MV-4-11 (cell line): ENCODE measurements at regions not wholly inside any gene's neighbourhood (a gene's known extent, or its start where the extent isn't known, plus 50 kb on each side); places are given as distances from the start of the nearest gene placed in this dataset.
"Not testable (repeated sequence)": the region's sequence is repeated elsewhere in the genome, so short reads cannot be mapped to it uniquely, and the experiment has no call there.

Source experiments
- DNase-seq: peaks from one replicate; lab custom pipeline; 2025; lab: John Stamatoyannopoulos, UW

DNA sequence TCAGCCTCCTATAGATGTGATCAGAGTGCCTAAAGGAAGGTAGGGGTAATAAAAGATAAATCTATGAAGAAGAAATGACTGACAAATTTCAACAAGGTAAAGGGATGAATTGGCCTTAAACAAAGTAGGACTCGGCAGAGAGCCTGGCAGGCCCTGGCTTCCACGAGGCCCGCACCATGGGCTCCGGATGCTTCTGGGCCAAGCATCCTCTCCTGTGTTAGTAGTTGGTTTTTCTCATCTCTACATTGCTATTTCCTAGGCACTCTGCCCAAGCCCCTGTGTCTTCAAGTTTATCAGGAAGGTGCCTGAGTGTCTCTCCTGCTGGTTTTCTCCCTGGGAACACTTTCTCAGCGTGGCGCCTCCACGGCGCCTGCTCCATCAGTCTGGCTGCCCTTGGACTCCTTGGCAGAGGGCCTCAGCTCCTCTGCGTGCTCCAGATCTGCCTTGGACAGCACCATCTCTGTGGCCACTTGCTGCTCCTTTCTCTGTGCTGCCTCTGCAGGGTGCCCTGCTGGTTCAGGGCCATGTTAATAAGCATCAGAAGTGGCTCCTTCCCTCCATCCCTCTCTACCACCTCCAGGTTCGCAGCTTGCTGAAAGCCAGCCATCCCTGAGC lies 413.3 kb upstream of the DPP6 start:
- no peak for DNase-seq

DNA sequence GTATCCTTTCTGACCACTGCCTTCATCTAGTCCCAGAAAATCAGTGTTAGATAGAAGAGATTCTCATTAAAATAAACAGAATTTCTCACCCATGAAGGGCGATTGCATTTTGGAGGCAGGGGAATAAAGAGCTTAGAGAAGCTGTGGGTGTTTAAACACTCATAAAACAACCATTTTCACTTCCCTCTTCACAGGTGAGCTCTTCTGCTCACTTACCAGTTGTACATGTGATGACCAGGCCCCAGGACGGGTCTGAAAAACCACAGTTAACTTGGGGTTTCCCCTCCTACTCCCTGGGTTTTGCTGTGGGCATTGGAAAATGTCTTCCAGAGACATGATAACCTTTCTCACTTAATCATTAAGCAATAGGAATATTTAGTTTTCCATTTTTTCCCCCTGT lies 411.6 kb upstream of the DPP6 start:
- no peak for DNase-seq

DNA sequence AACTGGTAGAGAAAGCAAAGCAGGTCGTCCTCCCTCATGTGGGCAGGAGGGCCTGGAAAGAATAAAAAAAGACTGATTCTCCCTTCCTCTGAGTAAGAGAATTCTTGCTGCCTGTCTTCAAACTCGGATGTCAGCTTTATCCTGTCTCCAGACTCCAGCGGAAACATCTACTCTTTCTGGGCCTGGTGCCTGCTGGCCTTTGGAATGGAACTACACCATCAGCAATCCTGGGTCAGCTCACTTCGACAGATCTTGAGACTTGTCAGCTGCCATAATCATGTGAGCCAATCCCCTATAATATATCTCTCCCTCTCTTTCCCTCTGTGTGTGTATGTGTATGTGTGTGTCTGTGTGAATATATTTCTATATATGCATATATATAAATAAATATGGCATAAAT lies 411.0 kb upstream of the DPP6 start:
- DNase-seq, result no peak

DNA sequence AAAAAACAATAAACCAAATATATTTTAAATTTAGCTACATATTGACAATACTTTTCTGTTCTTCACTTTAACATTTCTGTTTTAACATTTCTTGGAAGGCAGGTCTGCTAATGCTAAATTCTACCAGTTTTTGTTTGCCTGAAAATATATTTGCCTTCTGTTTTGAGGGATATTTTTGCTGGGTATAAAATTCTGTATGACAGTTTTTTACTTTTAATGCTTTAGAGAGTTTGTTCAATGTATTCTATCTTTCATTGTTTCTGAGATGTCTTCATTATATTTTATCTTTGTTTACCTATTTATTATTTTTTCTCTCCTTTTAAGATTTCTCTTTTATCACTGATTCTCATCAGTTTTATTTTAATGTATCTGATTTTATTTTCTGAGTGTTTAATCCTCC lies 409.2 kb upstream of the DPP6 start:
- DNase-seq, result no peak

DNA sequence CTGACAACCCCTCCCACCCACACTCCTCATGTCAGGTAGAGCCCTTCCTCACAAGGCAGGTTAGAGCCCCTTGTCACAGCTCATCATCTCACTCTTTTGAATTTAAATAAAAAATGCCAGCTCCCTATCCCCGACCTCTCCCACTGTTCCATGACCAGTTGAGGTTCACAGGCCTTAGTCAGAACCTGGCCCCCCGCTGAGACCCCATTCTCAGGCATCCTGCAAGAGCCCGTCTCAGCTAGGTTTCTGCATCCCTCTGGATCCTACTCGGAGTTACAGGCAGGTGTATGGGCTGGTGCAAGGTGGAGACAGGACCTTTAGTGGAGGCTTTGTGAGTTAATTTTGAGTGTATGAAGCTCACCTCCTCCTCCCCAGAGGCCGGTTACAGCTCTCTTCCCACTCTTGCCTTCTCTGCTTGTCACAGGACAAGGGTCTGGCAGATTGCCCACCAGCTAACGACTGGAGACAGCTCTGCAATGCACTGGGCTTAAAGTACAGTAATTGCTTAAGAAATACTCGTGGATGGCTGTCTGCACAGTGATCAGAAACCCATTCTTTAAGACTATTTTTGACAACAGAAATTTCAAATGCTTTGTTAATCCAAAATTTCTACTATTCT lies 394.9 kb upstream of the DPP6 start:
- no peak for DNase-seq

DNA sequence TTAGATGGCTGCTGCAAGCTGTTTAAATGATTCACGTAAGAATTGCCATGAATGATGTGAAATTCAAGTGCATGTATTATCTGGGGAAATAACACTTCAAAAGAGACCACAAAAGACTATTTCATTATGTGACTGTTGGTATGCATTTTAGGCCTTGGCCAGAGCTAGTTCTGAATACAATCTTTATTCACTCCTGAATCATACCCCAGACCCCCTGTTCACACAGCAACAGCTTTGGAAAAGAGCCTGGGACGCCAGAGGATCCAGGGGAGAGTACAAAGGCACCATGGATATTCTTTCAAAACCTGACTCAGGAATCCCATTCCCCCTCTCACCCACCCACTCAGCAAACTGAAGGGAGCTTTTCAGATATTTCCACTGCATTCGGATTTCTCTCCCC lies 377.1 kb upstream of the DPP6 start:
- DNase-seq, result no peak

DNA sequence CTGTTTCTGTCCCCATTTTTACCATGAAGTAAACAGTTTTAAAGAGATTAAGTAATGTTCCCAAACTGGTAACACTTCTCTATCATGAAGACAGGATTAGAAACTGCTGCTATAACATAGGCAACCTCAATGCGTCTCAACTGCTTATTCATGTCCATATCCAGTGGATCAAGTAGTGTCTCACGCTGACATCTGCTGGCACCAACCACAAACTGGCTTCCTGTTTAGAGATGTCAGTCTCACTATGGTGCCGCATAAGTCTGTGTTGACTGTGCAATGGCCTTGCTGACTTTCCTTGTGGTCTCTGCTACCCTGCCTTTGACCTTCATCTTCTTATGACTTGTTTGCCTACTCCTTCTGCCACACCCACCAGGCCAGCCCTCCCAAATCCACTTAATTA lies 369.6 kb upstream of the DPP6 start:
- DNase-seq, result peak; percentile 86

DNA sequence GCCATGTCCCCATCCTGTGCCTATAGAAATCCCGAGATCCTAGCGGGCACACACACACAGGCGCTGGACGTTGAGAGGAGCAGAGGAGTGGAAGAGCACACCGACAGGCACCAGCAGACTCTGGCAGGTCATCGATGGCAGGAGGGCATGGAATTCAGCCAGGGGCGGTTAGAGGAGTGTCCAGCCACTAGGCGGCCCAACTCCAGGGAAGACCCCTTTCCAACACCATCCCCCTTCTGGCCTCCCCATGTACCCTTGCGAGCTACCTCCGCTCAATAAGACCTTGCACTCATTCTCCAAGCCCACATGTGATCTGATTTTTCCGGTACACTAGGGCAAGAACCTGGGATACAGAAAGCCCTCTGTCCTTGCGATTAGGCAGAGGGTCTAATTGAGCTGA lies 356.0 kb upstream of the DPP6 start:
- no peak for DNase-seq

DNA sequence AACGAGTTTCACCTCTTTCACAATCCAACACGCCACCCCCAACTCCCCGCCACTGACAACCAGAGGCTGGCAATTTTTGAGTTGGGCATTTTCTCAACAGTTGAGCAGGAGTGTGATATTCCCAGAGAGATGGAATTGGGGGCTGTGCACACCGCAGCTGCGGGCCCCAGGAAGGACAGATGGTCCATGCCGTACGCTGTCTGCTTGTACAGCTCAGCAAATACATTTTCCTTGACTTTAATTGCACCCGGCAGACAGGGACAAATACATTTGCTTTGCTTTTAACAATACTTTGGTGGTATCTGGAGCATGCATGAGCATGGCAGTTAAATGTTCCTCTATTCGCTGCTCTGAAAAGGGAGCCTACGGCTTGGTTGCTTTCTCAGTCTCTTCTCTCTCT lies 354.2 kb upstream of the DPP6 start:
- no peak for DNase-seq

DNA sequence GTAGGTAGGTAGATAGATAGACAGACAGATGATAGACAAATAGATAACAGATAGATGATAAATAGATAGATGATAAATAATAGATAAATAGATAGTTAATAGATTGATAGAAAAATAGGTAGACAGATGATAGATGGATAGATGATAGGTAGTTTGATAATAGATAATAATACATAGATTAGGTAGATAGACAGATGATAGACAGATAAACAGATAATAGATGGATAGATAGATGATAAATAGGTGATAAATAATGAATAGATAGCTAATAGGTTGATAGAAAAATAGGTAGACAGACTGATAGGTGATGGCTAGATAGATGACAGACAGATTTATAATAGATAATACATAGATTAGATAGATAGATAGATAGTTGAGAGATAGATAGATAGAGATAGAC lies 350.5 kb upstream of the DPP6 start:
- no peak for DNase-seq

DNA sequence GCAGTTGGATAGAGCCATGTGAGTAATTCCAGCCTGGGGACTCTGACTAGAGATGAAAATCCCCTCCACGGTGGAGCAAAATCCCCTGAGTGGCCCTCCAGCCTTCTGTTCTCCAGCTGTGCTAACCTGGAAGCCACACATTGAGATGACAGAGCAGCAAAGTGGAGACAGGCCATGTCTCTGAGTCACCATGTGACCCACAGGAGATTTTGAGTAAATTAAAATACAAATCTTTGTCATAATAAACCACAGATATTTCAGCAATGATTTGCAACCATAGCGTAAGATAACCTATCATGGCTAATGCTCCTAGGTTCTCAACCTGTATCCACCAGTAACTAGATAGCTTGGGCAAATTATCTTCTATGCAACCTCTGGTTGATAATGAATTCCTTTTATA lies 328.3 kb upstream of the DPP6 start:
- not testable (repeated sequence) for DNase-seq

DNA sequence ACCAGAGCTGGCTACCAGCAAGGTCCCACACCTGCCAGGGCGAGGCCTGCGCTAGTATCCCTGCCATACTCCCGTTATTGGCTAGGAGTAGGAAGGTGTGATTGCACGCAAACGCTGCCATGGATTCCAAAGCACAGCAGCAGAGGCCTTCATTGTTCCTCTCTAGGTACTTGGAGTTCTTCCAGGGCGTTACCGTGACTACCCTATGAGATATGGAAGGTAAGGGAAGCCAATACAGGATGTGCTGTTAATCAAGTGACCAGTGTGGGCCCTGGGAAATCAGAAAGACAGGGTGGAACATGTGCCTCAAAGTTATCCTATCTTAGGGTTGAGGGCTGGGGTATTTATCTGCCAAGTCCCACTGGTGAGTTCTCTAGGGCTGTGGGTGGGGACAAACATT lies 320.7 kb upstream of the DPP6 start:
- not testable (repeated sequence) for DNase-seq

DNA sequence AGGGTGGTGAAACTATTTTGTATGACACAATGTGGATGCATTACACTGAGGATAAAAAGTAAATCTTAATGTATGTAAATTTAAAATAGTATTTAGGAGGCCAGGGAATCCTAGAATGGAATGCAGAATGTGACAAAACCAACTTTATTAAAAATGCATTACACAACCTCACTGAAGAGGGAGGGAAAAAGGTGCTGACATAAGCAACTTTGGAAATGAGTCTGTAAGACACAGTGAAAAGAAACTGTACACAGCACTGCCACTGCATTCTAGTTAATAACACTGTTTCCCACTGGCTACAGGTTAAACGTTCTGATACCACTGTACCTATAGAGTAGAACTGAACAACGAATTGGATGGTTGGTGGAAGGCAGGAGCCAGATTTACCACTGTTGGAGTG lies 308.8 kb upstream of the DPP6 start:
- DNase-seq, result not testable (repeated sequence)

DNA sequence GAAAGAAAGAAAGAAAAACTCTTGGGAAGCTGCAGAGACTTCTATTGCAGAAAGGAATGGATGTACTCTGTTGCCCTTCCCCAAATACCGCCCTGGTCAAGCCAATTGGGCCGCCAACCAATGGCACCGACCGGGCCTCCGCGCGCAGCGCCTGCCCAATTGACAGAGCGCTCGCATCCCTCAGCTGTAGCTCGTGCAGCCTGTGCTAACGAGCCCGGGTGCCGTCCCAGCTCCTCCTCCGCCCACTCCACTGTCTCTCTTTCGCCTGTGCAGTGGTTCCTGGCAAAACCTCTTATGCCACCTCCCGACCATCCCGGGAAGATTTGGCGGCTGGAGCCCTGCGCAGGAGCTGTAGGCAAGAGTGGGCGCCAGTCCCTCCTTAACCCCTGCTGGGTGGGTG lies 304.2 kb upstream of the DPP6 start:
- not testable (repeated sequence) for DNase-seq

DNA sequence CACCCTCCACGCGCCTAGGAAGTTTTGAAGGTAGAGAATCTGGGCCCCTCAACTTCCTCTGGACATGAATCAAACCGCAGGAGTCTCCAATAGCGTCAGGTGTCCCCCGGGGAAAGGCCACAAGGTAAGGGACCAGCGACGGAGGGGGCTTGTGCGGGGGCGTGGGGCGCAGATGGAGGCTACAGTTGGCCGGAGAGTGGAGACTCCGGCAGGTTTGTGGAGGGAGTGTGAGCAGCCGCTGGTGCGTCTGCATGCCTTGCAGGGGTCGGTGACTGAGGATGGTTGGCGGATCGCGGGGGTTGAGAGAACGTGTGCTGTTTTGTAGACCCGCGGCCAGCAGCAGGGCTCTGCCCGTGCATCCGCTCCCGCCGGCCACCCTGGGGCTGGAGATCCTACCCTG lies 303.3 kb upstream of the DPP6 start:
- not testable (repeated sequence) for DNase-seq

DNA sequence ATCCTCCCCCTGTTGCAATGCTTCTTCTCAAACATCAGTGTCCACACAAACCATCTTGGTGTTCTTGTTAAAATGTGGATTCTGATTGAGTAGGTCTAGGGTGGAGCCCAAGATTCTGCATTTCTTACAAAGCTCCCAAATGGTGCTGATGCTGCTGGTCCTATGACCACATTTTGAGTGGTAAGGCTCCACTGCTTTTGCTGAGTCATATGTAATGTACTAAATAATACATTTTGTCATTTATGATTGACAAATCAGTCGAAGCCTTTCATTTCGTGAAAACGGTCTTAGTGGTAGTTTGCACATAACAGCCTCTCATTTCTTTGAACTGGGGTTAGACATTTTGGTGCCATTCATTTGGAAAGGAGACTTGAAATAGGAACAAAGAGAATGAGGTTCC lies 286.3 kb upstream of the DPP6 start:
- DNase-seq, result not testable (repeated sequence)

DNA sequence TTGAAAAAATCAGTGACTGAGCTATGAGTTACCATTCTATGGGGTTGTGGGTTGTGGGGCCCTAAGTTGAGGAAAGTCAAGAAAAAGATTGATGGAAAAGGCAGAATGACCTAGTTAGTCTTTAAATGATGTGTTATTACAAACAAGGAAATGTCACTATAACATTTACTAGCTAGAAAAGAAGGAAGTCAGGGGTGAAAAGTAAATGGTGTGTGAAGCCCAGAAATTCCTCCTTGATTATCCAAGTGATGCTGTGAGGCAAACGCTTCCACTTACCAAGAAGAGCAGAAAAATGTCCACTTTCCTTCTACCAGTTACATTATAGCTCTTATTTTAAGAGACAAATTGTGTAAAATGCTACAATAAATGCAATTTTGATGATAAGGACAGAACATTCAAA lies 285.3 kb upstream of the DPP6 start:
- not testable (repeated sequence) for DNase-seq

DNA sequence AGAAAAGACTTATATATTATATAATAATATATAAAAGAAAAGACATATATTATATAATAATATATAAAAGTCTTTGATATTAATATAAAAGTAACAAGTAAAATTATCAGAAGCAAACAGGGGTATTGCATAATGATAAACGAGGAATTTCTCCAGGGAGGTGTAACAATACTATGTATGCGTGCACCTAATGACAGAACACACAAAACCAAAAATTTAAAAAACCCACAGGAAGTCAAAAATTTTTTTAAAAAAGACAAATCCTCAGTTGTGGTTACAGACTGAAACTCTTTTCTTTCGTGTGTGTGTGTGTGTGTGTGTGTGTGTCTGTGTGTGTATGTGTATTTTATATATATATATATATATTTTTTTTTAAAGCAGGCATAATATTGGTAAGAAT lies 279.2 kb upstream of the DPP6 start:
- peak; percentile 4 for DNase-seq

DNA sequence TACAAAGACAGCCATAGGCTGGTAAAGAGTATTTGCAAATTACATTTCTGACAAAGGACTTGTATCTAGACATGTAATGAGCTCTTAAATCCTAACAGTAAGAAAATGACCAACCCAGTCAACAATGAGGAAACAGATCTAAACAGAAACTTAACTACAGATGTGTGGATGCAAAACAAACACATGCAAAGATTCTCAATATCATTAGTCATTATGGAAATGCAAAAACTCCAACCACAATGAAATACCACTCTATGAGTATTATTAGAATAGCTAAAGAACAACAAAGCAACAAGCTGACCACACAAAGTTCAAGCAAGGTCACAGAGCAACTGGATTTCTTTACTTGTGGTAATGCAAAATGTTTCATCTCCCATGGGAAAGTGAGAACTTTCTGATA lies 275.3 kb upstream of the DPP6 start:
- DNase-seq, result not testable (repeated sequence)

DNA sequence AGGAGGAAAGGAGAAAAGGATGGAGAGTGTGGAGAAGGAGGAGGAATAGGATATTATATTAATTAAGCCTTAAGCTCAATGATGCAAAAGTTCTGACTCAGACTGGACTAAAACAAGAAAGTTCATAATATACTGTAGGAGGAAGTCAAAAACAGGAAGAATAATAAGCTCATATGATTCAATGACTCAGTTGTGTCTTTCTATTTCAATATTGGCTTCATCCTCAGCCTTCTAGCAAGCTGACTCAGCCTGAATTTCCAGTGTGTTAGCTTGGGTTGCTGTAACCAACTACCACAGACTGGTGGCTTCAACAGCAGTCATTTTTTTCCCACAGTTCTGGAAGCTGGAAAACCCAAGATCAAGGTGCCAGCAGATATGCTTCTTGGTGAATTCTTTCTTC lies 254.8 kb upstream of the DPP6 start:
- peak; percentile 87 for DNase-seq

DNA sequence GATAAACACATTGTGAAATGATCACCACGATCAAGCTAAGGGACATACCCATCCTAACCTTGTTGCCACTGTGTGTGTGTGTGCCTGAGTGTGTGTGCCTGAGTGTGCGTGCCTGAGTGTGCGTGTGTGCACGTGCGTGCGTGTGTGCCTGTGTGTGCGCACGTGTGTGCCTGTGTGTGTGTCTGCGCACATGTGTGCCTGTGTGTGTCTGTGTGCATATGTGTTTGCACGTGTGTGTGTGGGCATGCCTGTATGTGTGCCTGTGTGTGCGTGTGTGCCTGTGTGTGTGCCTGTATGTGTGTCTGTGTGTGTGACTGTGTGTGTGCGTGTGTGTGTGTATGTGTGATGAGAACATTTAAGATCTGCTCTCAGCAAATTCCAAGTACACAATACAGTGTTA lies 244.1 kb upstream of the DPP6 start:
- no peak for DNase-seq

DNA sequence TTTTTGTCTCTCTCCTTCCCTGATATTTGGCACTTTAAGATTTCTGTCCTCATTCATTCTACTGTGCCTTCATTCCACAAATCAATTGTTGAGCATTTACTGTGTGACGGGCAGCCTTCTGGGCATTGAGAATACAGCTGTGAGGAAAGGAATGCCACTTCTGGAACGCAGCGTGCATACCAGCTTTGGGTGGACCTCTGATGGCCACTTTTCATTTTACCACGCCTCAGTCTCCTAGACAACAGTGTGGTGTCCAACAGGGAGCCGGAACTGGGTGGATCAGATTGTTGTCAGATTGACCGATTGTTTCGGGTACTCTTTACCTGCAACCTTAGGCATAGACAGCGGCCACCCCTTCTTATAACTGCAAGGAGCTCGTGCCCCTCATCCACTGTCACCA lies 222.7 kb upstream of the DPP6 start:
- DNase-seq, result no peak

DNA sequence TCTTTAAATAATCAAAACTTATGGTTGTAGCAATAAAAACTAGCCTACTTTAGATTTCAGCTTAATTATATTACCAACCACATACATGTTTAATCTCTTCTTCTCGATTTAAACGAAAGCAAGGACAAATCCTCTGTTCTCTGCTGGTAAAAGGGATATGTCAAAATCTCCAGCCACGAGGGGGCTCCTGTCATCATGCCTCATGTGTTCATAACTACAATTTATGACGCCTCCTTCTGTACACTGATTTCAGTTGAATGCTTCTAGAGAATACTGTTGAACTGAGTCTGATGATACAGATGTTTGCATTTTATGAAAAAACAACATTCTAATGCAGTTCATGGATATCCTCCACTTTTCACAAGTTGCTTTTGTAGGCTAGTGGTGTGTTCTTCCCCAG lies 220.0 kb upstream of the DPP6 start:
- peak; percentile 1 for DNase-seq

DNA sequence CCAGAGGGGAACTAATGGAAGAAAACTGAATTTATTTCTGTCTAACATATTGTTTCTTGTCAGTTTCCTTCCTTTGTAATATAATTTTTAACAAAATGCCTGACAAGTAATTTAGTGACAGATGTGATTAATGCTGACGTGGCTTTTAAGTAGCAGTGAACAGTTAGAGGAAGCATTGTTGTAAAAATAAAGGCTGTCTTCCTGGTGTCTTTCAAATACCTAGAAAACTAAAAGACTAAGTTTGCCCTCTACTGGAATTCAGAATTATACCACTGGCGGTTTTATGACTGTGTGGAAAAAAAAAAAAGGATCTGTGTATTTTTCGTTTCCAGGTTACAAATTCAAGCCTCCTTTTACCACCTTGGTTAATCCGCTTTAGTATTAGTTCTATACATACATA lies 217.1 kb upstream of the DPP6 start:
- DNase-seq, result peak; percentile 69
